Stimulated activated CD4-positive, alpha-beta T cell treated with anti-CD3 and anti-CD28 coated beads, Interleukin-15, amount 100 ng/mL, for 24 hours (primary cell): ENCODE measurements at regions not wholly inside any gene's neighbourhood (a gene's known extent, or its start where the extent isn't known, plus 50 kb on each side); places are given as distances from the start of the nearest gene placed in this dataset.

Source experiments
- DNase-seq: peaks from one replicate; pipeline ENCODE4 v3.0.0-alpha.2; 2020

DNA sequence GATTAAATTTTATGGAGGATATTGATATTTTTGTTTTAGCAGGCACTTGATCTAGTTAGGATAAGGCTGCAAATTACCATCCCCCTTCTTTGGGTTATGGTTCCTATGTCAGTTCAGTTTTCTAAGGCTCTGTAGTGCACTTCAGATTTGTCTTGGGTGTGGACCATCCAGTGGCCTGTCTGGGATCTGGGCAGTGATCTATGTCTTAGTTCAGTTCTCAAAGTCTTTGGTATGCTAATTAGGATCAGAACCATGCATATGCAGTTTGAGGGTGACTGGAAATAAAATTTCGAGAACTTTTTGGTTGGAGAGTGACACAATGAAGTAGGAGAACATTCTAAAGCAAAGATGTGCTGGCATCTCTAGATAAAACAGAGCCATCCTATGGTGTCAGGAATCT is 388.2 kb downstream of the MID1IP1 start:
- DNase-seq = no peak

DNA sequence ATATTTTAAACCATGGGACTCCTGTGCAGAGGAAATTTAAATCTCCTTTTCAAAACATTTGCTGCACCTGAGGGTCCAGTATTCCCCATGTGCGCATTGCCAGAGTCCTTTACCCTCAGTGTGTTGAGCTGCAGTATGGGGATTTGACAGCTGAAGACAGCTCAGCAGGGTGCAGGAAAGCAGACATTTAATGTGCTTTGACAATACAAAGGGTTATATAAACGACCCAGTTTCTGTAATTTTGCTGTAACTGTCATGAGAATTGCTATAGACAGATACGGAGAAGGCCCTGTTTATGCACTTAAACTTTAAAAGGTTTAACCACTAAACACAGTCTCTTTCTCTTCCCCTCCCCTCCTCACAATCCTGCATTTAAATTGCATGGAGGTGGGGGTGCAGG is 393.4 kb downstream of the MID1IP1 start:
- DNase-seq = no peak

DNA sequence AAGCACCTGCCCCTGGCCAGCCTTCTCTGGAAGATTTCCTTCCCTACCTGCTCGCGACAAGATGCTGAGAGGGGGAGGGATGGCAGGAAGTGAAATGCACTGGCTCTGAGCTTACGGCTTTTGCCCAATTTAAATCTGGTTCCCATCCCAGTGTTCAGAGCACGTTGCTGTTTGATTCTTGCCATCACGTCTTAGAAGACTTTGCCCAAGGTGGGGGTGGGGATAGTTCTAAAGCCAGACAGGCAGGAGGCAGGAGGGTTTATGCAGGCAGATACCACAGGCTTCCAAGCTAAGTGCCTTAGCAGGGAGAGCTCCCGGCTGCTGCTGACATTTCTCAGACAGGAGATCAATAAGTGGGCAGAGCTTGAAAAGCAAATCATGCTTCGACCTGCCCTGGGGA is 393.9 kb downstream of the MID1IP1 start:
- no peak for DNase-seq

- peak; percentile 65 for DNase-seq
Observed at GRCh38 chrX:39196192-39197102, 395.2 kb downstream of the MID1IP1 start.

GRCh38 chrX:39199429-39199828 is 398.2 kb downstream of the MID1IP1 start:
- no peak for DNase-seq

GRCh38 chrX:39201305-39201990 is 400.2 kb downstream of the MID1IP1 start:
- DNase-seq = peak; percentile 35

DNA sequence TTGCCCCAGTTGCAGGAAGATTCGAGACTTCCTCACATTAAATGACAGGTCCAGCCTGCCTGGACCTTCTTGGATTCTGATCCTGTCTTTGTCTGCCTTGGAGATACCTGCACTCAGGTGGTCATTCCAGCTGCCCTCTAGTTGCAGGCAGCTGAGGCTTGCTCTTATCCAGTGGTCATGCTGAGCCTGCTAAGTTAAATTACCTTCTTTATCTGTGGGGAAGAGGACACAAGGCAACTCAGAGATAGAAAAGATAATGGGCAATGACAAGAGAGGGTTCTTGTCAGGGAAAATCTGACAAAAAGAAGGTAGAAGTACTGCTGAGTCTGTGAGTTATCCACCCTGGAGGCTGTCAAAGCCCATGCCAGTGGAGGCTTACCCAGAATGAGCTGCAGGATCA is 401.4 kb downstream of the MID1IP1 start:
- no peak for DNase-seq

- no peak for DNase-seq
Observed at GRCh38 chrX:39203427-39203826, 402.2 kb downstream of the MID1IP1 start.

- no peak for DNase-seq
Observed at GRCh38 chrX:39204353-39204752, 403.1 kb downstream of the MID1IP1 start.

DNA sequence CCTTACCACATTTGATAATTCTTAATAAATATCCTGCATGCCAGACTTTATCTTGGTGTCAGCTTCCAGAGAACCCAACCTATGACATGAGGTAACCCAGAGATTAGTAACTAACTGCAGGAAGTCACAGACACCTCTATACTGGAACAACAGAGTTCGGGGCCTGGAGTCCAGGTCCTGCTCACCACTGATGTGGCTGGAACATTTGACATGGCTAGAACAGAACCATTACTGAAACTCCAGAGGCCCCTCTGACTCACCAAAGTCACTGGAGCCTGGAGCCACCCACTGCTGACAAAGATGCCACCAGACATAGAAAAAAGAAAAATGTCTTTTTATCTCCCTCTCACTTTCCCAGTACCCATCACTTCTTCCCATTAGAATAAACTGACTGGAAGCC is 403.7 kb downstream of the MID1IP1 start:
- DNase-seq = peak; percentile 74

DNA sequence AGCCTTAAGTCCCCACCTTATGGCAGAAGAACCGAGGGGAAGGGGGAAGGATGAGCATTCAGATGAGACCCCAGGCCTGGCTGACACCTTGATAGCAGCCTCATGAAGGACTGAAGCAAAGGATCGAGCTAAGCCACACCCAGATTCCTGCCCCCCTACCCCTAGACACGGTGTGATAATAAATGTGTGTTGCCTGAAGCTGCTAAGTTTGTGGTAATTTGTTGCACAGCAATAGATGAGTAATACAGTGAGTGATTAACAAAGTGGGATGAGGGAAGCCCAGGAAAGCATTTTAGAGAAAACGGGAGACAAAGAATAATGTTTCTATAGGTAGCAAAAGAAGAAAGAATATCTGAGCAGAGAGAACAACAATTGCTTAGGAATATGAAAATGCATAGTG is 404.2 kb downstream of the MID1IP1 start:
- DNase-seq = peak; percentile 12

DNA sequence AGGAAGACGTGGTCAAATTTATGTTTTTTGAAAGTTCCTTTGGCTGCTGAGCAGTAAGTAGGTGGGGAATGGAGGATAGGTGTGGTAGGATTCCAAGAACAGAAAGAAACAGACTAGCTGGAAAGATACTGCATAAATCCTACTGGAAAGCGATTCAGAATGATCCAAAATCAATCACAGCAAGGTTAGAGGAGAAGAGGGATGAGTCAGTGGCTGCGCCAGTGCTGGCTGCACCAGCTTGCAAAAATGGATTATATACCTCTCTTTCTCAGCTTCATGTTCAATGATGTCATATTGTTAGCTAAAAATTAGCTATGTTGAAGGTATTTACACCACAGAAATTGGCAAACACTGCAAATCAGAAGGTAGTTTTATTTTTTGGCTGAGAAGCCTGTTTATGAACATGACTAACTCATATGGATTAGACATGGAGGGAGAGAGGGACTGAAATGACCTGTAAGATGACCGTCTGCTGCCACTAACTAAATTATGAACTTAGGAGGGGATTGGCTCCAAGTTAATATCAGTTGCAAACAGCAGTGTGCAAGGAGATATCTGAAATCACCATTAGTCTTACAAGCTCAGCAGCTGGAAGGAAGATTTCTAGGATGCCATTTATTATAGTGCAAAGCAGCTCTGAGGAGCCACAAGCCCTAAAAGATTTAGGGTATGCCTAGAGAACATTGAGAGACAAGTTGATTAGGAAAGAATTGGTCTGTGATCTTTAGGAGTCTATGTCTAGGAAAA is 405.3 kb downstream of the MID1IP1 start:
- no peak for DNase-seq

DNA sequence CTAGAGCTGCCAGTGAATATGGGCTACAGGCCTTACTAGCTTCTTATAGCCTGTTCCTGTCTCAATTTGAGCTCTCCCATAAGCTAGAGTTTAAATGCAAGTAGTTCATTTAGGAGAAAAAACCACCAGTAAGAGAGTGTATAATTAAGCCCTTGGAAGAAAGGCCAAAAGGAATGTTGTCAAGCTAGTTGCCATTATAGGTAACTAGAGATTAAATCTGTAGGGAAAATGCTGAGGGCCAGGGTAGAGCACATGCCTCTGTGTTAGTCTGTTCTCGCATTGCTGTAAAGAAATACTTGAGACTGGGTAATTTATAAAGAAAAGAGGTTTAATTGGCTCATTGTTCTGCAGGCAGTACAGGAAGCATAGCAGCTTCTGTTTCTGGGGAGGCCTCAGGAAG is 410.2 kb downstream of the MID1IP1 start:
- DNase-seq = no peak

- DNase-seq = peak; percentile 65
Observed at GRCh38 chrX:39212456-39212855, 411.2 kb downstream of the MID1IP1 start.

DNA sequence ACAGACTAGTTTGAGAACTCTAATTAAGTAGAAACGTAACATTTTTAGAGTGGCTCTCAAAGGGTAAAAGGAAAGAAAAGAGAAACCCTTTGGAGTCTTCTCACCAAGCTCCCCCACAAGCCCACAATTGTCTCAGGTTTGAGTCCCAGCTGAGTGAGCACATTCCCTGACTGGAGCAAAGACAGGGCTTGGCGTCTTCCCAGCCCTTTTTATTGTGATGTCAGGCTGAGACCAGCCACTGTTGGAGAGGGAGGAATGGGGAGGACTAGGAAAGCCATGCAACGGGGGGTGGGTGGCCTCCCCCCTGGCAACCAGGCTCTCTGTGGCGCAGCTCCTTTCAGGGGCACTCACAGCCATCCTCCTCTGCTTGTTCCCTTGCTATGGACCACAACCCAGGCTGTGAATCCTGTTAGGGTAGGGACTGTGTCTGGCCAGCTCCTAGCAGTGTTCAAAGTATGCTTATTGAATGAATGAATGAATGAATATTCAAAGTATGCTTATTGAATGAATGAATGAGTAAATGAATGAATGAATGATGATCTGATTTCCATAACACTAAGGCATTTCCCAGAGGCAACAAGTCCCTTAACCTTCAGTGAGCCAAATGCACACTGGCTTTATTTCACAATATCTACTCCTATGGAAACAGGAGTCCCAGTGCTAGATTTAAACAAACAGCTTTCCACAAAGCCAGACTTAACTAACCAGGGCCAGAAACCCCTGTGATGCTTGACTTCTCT is 413.3 kb downstream of the MID1IP1 start:
- DNase-seq = no peak

GRCh38 chrX:39220952-39221351 is 419.7 kb downstream of the MID1IP1 start:
- DNase-seq = no peak

GRCh38 chrX:39222346-39223113 is 421.3 kb downstream of the MID1IP1 start:
- DNase-seq = no peak

- no peak for DNase-seq
Observed at GRCh38 chrX:39226251-39226650, 425.0 kb downstream of the MID1IP1 start.

DNA sequence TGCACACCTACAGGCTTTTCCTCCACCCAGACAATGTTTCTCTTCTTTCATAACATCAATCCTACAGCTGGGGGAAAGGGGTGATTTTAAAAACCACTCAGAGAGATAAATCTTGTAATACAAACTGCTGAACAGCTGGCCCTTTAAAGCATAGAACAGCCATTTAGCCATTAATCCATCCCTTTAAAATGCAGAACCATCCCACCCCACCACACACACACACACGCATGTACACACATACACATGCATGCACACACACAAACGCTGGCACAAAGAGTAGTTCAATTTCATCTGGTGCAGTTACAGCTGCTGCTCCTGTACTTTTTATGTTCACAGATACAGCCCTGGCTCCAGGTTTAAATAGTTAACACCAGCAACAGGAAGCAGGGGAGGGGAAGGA is 426.1 kb downstream of the MID1IP1 start:
- no peak for DNase-seq

GRCh38 chrX:39238006-39238405 is 436.7 kb downstream of the MID1IP1 start:
- peak; percentile 15 for DNase-seq

- peak; percentile 5 for DNase-seq
Observed at GRCh38 chrX:39242187-39242586, 440.9 kb downstream of the MID1IP1 start.

GRCh38 chrX:39244147-39244546 is 442.9 kb downstream of the MID1IP1 start:
- DNase-seq = no peak
